ENCODE measurements at regions not wholly inside any gene's neighbourhood (a gene's known extent, or its start where the extent isn't known, plus 50 kb on each side); places are given as distances from the start of the nearest gene placed in this dataset.

GRCh38 chr4:31908261-31908660, 1188.1 kb downstream of the PCDH7 start:
- no peak for TF ChIP-seq CTCF (conservative IDR thresholded peaks at IDR 0.05; ENCODE audit: low read length)
- H3K4me1 ChIP-seq (ENCODE audit: insufficient read depth, low read length, poor library complexity, severe bottlenecking), result no peaks in the 10 kb centered on the region

GRCh38 chr4:31917334-31917733, 1197.2 kb downstream of the PCDH7 start:
- Histone ChIP-seq H3K9me2 (replicated peaks; ENCODE audit: low read depth, low read length) (no peaks in the 10 kb centered on the region), H3K4me3 (ENCODE audit: low read length, poor library complexity, severe bottlenecking) (no peak overlapping the region), H3K4me2 (ENCODE audit: low read depth, low read length, poor library complexity, severe bottlenecking) (no peak overlapping the region), H3K9ac (ENCODE audit: low read depth, low read length, poor library complexity, severe bottlenecking) (no peak overlapping the region), H4K20me1 (ENCODE audit: insufficient read depth, low read length, poor library complexity, severe bottlenecking) (no peaks in the 10 kb centered on the region), H3K9me3 (ENCODE audit: insufficient read depth, low read depth, low read length) (no peaks in the 10 kb centered on the region), H3K4me1 (ENCODE audit: insufficient read depth, low read length, poor library complexity, severe bottlenecking) (no peaks in the 10 kb centered on the region), H2AFZ (ENCODE audit: low read length) (no peak overlapping the region), H3K36me3 (ENCODE audit: insufficient read depth, low read length) (no peaks in the 10 kb centered on the region), H3K79me2 (ENCODE audit: insufficient read depth, low read length) (no peaks in the 10 kb centered on the region), H3F3A (ENCODE audit: low read depth) (no peaks in the 10 kb centered on the region), H3K27me3 (ENCODE audit: insufficient read depth, low read length, poor library complexity, severe bottlenecking) (no peaks in the 10 kb centered on the region)
- TF ChIP-seq CTCF (conservative IDR thresholded peaks at IDR 0.05; ENCODE audit: low read length), result no peak
- TF ChIP-seq EZH2phosphoT487 (IDR thresholded peaks at IDR 0.05; ENCODE audit: borderline replicate concordance), result no peak

More at GRCh38 chr4:31908261-31908660, 1188.1 kb downstream of the PCDH7 start:
- H3K36me3 ChIP-seq (ENCODE audit: insufficient read depth, low read length), result no peaks in the 10 kb centered on the region
- no peaks in the 10 kb centered on the region for H3K79me2 ChIP-seq (ENCODE audit: insufficient read depth, low read length)
- H3K9me3 ChIP-seq (ENCODE audit: insufficient read depth, low read depth, low read length), result no peaks in the 10 kb centered on the region; the same call in 1 of the 2 replicates
- H2AFZ ChIP-seq (ENCODE audit: low read length), result no peak overlapping the region
- H3K27me3 ChIP-seq (ENCODE audit: insufficient read depth, low read length, poor library complexity, severe bottlenecking), result no peaks in the 10 kb centered on the region
- no peaks in the 10 kb centered on the region for H3F3A ChIP-seq (ENCODE audit: low read depth)
- H3K9me2 ChIP-seq (replicated peaks; ENCODE audit: low read depth, low read length), result no peaks in the 10 kb centered on the region
- H3K9ac ChIP-seq (ENCODE audit: low read depth, low read length, poor library complexity, severe bottlenecking), result no peak overlapping the region
- no peak overlapping the region for H3K4me3 ChIP-seq (ENCODE audit: low read length, poor library complexity, severe bottlenecking)
- H4K20me1 ChIP-seq (ENCODE audit: insufficient read depth, low read length, poor library complexity, severe bottlenecking), result no peaks in the 10 kb centered on the region
- H3K4me2 ChIP-seq (ENCODE audit: low read depth, low read length, poor library complexity, severe bottlenecking), result no peak overlapping the region

- TF ChIP-seq CTCF (conservative IDR thresholded peaks at IDR 0.05; ENCODE audit: low read length) (no peak), EZH2phosphoT487 (IDR thresholded peaks at IDR 0.05; ENCODE audit: borderline replicate concordance) (no peak)
- no peaks in the 10 kb centered on the region for H4K20me1 ChIP-seq (ENCODE audit: insufficient read depth, low read length, poor library complexity, severe bottlenecking)
- H3K4me1 ChIP-seq (ENCODE audit: insufficient read depth, low read length, poor library complexity, severe bottlenecking), result no peaks in the 10 kb centered on the region
- H3K27me3 ChIP-seq (ENCODE audit: insufficient read depth, low read length, poor library complexity, severe bottlenecking), result no peaks in the 10 kb centered on the region
- H3K9me2 ChIP-seq (replicated peaks; ENCODE audit: low read depth, low read length), result no peaks in the 10 kb centered on the region
- H3K4me2 ChIP-seq (ENCODE audit: low read depth, low read length, poor library complexity, severe bottlenecking), result no peak overlapping the region
- H2AFZ ChIP-seq (ENCODE audit: low read length), result no peak overlapping the region
- H3K4me3 ChIP-seq (ENCODE audit: low read length, poor library complexity, severe bottlenecking), result no peak overlapping the region
- no peaks in the 10 kb centered on the region for H3K9me3 ChIP-seq (ENCODE audit: insufficient read depth, low read depth, low read length)
- no peaks in the 10 kb centered on the region for H3K79me2 ChIP-seq (ENCODE audit: insufficient read depth, low read length)
- H3F3A ChIP-seq (ENCODE audit: low read depth), result no peaks in the 10 kb centered on the region
- H3K36me3 ChIP-seq (ENCODE audit: insufficient read depth, low read length), result no peaks in the 10 kb centered on the region
- no peak overlapping the region for H3K9ac ChIP-seq (ENCODE audit: low read depth, low read length, poor library complexity, severe bottlenecking)
Observed at GRCh38 chr4:31918891-31919290, 1198.7 kb downstream of the PCDH7 start.

Measured in Loucy (cell line).